SK-N-SH (cell line): ENCODE measurements at regions not wholly inside any gene's neighbourhood (a gene's known extent, or its start where the extent isn't known, plus 50 kb on each side); places are given as distances from the start of the nearest gene placed in this dataset.

Source experiments
- EP300 ChIP-seq, 2 experiments: IDR thresholded peaks; 2 replicates each; pipeline versions ENCODE4 v1.4.0 to v1.6.1; 2012; ENCODE audit warnings: borderline replicate concordance in 1 of 2, low read depth in 1 of 2, low read length in 1 of 2
- FOXJ3 ChIP-seq: sonication (generic); formaldehyde crosslinking; IDR thresholded peaks from 2 replicates; pipeline ENCODE4 v1.5.1; 2020; ENCODE audit warnings: mild to moderate bottlenecking, missing genetic modification reagents
- GATA2 ChIP-seq: sonication (generic); formaldehyde crosslinking; IDR thresholded peaks from 2 replicates; pipeline ENCODE4 v1.5.0; 2020; ENCODE audit warnings: mild to moderate bottlenecking, missing genetic modification reagents
- TF ChIP-seq, protein P1 (sequence below): IDR thresholded peaks from 2 replicates; pipeline ENCODE4; 2012
- TF ChIP-seq, protein P2 (sequence below): fragments of 150-350 bp; IDR thresholded peaks from 2 replicates; pipeline ENCODE4 v1.6.1; 2017; ENCODE audit warnings: antibody characterized with exemption, low read length, low read depth, borderline replicate concordance

DNA sequence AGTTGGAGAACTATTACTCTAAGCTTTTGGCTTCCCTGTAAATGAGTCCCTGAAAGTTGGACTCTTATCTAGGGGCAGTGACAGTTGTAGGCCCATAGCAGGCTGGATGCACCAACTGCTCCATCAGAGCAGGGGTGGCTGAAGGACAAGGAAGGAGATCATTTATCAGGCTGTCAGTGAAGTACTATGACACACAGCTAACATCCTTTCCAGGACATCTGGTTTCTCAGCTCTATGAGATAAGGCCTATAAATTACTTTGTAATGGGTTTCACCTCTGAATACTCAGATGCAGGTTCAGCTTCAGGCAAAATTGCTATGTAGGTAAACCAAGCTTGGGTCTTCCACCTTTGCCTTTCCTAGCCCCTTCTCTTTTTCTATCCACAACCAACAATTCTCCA, 468.5 kb downstream of the KIF16B start (continued):
- TF ChIP-seq, protein P1, sequence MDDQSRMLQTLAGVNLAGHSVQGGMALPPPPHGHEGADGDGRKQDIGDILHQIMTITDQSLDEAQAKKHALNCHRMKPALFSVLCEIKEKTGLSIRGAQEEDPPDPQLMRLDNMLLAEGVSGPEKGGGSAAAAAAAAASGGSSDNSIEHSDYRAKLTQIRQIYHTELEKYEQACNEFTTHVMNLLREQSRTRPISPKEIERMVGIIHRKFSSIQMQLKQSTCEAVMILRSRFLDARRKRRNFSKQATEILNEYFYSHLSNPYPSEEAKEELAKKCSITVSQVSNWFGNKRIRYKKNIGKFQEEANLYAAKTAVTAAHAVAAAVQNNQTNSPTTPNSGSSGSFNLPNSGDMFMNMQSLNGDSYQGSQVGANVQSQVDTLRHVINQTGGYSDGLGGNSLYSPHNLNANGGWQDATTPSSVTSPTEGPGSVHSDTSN: no peak
- TF ChIP-seq FOXJ3 (CRISPR knock-in tag) (no peak), GATA2 (CRISPR knock-in tag) (peak; percentile 37), EP300 (IDR thresholded peaks at IDR 0.05; ENCODE audit: borderline replicate concordance in 1 of 2, low read depth in 1 of 2, low read length in 1 of 2) (peak in 1 of 2 experiments; percentile 79; a peak in 1 of 4 replicates)
- TF ChIP-seq, protein P2, sequence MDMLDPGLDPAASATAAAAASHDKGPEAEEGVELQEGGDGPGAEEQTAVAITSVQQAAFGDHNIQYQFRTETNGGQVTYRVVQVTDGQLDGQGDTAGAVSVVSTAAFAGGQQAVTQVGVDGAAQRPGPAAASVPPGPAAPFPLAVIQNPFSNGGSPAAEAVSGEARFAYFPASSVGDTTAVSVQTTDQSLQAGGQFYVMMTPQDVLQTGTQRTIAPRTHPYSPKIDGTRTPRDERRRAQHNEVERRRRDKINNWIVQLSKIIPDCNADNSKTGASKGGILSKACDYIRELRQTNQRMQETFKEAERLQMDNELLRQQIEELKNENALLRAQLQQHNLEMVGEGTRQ: no peak
